ENCODE measurements at regions not wholly inside any gene's neighbourhood (a gene's known extent, or its start where the extent isn't known, plus 50 kb on each side); places are given as distances from the start of the nearest gene placed in this dataset.

DNA sequence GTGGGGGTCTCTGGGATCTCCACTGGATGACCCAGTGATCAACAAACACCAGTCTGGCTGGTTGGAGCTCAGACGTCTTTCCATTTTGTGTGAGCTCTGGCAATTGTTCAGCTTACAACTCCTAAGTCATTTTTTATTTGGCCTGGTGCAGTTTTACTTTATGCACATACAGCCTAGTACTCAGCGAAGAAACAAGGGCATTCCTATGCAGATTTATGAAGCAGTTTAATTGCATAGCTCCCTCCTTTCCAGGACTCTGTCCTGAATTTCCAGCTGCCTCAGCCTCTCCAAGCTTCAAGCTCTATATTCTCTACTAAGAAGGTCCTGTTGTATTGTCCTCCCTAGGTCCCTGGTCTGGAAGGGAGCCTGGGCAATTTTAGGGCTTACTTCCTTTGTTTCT lies 145.6 kb upstream of the GALNT17 start:
- DNase-seq (ENCODE audit: low read depth), result no peak

DNA sequence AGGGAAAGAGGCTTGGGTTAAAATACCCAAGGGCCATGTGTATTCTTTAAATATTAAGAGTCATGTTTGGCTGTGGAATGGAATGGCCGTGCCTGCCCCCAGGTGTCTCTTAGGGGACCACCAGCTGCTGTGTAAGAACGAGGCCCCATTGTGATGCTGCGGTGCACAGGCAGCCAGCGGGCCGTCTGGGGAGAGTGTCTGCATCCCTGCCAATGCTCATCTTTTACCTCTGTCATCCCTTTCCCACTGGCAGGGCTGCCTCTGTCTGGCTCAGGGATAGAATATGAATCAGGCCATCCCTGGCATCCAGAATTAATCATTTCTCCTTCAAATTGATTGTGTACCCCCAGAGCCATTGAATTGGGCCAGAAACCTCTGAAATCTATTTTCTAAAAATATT lies 137.8 kb upstream of the GALNT17 start:
- DNase-seq (ENCODE audit: low read depth), result no peak

DNA sequence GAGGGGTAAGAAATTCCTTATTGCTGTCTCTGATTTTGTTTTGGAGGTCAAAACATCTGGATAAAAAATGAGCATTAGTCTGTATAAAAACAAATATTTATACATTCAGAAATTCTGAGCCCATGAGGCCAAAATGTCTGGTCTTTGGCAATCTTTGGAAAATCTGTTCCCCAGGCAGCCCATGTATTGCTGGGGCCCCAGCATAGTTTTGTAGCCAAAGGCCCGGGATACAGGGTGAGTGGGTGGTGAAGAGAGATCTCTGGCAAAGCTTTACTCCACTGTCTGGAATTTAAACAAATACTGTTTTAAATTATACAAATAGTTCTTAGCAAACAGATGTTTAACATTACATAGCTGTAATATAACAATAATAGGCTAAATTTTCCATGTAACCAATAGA lies 134.7 kb upstream of the GALNT17 start:
- no peak for DNase-seq (ENCODE audit: low read depth)

DNA sequence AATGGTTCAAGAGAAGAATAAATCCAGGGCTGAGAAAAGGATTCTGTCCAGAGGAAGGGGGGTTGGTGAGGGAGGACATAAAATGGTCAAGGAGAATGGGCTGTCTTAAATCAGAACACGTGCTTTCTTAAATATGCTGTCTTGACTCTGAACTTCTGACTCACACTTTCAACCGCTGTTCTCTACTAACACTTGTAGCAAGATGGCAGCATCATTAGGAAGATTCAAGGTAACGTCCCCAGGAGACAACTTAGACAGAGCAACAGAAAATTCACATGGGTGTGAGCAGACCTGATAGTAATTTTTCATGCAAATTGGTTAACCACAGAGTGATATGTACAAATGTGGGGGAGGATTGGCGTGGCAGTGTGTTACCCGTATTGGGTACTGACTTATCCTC lies 126.8 kb upstream of the GALNT17 start:
- DNase-seq (ENCODE audit: low read depth), result no peak

DNA sequence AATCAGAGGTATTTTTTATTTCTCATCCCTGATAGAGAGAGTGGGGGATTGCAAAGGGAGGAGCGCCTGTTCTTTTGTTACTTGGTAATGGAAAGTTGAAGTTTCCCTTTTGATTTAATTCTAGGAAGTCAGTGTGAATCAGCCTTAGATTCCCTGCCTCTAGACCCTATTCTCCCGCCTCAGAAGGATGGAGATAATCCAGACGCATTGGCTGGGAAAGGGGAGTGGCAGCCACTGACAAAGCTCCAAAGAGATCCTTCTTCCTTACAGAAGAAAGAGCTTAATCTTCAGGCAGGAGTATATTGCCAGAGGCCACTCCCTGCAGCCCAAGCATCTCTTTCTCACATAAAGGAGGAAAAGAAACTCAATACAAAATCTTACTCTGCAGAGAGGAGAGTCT lies 122.3 kb upstream of the GALNT17 start:
- no peak for DNase-seq (ENCODE audit: low read depth)

DNA sequence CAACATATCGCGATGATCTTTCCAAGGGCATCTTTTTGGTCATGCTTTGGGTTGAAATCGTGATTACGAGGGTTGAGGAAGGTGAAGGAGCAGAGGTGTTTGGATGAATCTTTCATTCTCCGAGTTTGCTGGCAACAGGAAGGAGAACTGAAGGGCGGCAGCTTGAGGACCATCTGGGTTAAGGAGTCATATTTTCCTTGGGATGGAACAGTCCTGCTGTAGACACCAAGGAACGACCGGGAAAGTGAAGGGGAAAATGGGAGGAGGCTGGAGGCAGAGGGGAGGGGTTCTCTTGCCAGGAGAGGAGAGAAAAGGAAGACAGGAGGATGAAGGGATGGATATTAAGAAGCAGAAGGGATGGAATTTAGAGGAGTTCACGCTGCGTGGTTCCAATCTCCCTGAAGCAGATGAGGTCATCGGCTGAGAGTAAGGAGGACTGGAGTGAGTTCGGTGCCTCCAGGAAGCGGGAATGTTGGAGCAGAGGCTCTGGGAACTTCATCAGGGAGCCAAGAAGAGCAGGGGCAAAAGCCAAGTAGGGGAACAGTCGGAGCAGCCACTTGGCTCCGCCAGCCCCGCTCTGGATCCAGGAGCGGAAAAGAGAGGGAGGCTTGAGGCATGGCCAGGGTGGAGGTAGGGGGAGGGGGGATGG lies 116.6 kb upstream of the GALNT17 start:
- no peak for DNase-seq (ENCODE audit: low read depth)

DNA sequence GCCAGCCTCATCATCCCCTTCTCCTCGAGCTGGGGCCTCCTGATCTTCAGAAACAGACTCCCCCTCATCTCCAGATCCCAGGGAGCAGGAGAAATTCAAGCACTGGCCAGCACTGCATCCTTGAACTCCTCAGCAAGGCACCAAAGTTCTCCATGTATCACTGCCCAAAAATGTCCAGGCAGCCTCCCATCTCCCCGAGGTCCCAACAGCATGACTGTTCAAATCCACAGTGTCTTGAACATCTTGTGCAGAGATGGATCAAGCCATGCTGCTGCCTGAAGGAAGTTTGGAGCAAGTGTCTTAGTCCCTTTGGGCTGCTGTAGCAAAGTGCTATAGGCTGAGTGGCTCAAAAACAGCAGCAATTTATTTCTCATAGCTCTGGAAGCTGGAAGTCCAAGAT lies 115.5 kb upstream of the GALNT17 start:
- DNase-seq (ENCODE audit: low read depth), result no peak

DNA sequence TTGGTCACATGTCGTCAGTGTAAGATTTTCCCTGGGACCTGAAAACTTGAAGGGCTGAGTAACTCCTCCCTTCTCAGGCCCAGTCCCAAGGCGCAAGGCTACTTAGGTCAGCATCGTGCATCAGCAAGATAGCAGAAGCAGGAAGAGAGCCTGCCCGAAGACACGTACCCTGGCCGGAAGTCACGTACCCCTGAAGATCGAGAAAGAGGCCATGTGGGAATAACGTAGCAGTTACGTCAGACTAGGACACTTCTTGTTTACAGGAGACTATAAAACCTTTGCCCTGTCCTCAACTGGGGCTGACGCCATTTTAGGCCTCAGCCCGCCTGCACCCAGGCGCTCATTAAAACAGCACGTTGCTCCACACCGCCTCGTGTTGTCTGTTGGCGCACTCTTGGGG lies 114.3 kb upstream of the GALNT17 start:
- no peak for DNase-seq (ENCODE audit: low read depth)

DNA sequence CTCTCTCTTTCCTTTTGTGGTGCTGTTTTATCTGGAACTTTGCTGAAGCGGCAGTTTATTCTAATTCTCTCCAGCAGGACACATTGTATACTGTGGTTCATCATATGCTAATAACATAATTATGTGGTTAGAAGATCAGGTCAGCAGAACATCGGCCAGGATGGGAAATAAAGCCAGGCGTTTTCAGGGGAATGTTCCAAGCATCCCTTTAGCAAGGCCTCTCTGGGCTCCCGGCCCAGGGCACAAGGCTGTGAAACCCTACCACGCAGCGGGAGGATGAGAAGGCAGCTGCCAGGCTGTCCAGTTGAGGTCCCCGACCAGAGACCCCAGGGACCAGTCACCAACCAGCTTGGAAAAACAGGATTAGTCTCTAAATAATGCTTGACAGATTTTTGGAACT lies 112.2 kb upstream of the GALNT17 start:
- no peak for DNase-seq (ENCODE audit: low read depth)

DNA sequence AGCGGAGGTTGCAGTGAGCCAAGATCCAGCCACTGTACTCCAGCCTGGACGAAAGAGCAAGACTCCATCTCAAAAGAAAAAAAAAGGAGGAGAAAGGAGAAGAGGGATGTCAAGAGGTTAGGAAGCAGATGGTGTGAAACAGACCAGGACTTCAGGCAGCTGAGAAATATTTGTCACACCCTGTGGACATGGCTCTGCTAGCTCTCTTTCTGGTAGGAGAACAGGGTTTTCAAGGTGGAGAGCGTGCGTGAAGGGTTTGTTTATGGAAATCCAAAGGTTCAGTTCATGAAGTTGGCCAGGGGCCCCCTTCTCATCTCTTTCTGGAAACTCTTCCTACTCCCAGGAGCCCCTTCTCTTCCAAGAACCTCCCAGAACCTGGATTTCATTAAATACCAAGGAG lies 110.8 kb upstream of the GALNT17 start:
- no peak for DNase-seq (ENCODE audit: low read depth)

DNA sequence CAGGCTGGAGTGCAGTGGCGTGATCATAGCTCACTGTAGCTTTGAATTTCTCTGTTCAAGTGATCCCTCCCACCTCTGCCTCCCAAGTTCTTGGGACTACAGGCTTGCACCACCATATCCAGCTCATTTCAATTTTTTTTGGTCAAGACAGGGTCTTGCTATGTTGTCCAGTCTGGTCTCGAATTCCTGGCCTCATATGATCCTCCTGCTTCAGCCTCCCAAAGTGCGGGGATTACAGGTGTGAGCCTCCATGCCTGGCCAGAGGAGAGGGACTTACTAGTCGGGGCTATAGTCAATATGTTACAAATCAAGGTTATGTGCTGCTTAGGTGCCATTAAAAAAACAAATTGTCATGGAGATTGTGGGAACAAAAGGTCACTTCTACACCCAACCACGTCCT lies 105.3 kb upstream of the GALNT17 start:
- no peak for DNase-seq (ENCODE audit: low read depth)

DNA sequence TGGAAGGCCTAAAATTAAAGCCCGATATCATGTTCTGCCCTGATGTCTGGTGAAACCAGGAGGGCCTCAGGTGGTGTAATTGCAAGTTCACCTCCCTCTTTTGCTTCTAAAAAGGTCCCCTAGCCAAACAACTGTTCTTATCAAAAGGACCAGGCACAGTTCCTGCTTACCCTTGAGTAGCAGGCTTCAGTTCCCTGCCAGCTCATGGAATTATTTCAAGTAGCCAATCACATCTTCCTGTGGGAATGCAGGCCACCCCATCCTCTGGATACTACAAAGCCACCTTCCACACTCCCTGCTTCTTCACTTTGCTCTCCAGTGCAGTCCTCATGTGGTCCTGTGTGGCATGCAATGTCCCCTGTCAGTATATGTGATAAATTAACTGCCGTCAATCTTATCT lies 97.7 kb upstream of the GALNT17 start:
- DNase-seq (ENCODE audit: low read depth), result no peak

DNA sequence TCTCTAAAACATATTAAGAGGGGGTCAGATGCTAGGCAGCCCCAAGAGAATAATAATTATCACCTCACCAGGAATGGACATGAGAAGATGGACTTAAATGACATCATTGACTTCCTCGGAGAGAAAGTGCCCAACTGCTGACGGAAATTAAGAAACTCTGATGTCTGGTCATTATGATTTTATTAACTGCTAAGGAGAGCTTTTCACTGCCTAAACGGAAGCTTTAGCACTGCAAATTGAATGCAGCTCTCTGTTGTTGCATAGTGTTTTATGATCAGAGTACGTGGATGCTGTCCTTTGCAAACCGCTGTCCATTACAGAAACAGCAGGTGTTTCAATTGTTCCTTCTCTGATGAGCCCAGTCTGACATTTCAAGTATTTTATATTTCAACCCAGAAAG lies 89.4 kb upstream of the GALNT17 start:
- DNase-seq (ENCODE audit: low read depth), result no peak

DNA sequence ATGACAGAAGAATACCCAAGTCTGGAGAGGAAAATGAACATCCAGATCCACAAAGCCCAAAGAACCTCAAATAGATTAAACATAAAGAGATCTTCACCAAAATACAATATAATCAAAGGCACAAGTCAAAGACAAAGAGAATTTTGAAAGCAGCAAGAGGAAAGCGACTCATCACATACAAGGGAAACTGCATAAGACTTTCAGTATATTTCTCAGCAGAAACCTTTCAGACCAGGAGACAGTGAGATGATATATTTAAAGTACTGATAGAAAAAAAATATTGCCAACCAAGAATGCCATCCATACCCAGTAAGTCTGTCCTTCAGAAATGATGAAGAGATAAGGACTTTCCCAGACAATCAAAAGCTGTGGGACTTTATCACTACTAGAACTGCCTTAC lies 81.5 kb upstream of the GALNT17 start:
- DNase-seq (ENCODE audit: low read depth), result no peak

DNA sequence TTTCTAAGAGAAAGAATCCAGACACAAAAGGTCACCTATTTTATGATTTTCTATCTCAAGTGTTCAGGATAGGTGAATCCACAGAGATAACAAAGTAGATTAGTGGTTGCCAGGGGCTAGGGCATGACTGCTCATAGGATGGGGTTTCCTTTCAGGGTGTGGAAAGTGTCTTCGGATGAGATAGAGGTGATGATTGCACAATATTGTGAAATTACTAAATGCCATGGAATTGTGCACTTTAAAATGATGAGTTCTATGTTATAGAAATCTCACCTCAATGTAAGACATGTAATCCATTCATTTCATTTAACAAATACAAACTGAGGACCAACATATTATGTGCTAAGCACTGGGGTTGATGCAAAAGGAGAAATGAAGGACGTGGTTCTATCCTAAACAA lies 76.4 kb upstream of the GALNT17 start:
- no peak for DNase-seq (ENCODE audit: low read depth)

DNA sequence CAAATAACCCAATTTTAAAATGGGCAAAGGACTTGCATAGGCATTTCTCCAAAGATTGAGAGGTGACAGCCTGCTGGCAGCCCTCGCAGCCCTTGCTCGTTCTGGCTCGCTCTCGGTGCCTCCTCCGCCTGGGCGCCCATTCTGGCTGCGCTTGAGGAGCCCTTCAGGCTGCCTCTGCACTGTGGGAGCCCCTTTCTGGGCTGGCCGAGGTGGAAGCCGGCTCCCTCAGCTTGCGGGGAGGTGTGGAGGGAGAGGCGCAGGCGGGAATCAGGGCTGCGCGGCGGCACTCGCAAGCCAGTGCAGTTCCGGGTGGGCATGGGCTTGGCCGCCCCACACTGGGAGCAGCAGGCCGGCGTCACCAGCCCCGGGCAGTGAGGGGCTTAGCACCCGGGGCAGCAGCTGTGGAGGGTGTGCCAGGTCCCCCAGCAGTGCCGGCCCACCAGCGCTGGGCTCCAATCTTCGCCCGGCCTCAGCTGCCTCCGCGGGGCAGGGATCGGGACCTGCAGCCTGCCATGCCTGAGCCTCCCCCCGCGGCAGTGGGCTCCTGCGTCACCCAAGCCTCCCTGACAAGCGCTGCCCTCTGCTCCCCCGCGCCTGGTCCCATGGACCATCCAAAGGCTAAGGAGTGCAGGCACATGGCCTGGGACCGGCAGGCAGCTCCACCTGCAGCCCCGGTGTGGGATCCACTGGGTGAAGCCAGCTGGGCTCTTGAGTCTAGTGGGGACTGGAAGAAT lies 54.0 kb upstream of the GALNT17 start:
- no peak for DNase-seq (ENCODE audit: low read depth)
